ENCODE measurements at regions not wholly inside any gene's neighbourhood (a gene's known extent, or its start where the extent isn't known, plus 50 kb on each side); places are given as distances from the start of the nearest gene placed in this dataset.

GRCh38 chr6:21708320-21708580 lies 114.7 kb downstream of the SOX4 start:
- TF ChIP-seq CTCF (IDR thresholded peaks at IDR 0.05; ENCODE audit: insufficient read depth, low read length): no peak
- TF ChIP-seq SPI1 (IDR thresholded peaks at IDR 0.05; ENCODE audit: borderline replicate concordance, low read depth): no peak
- no peak for TF ChIP-seq GABPA (IDR thresholded peaks at IDR 0.05; ENCODE audit: low read depth)
- TF ChIP-seq REST (IDR thresholded peaks at IDR 0.05; ENCODE audit: insufficient replicate concordance, low read depth): no peak
- no peak for TF ChIP-seq POLR2AphosphoS5 (IDR thresholded peaks at IDR 0.05; ENCODE audit: low read depth)
- Histone ChIP-seq H3K27ac (replicated peaks) (no peak overlapping the region), H3K27me3 (ENCODE audit: insufficient read depth, poor library complexity, severe bottlenecking) (no peaks in the 10 kb centered on the region), H3K4me3 (replicated peaks; ENCODE audit: insufficient read depth, low read length) (no peak overlapping the region)
- DNase-seq (ENCODE audit: low read depth in 1 of 2, low spot score in 1 of 2): no peak

GRCh38 chr6:21710216-21710615 lies 116.7 kb downstream of the SOX4 start:
- no peak overlapping the region for H3K4me3 ChIP-seq (replicated peaks; ENCODE audit: insufficient read depth, low read length)
- TF ChIP-seq GABPA (IDR thresholded peaks at IDR 0.05; ENCODE audit: low read depth) (no peak), SPI1 (IDR thresholded peaks at IDR 0.05; ENCODE audit: borderline replicate concordance, low read depth) (no peak)
- H3K27me3 ChIP-seq (ENCODE audit: insufficient read depth, poor library complexity, severe bottlenecking): no peaks in the 10 kb centered on the region
- DNase-seq (ENCODE audit: low read depth in 1 of 2, low spot score in 1 of 2): no peak
- no peak overlapping the region for H3K27ac ChIP-seq (replicated peaks)

GRCh38 chr6:21710908-21711627 lies 117.5 kb downstream of the SOX4 start:
- DNase-seq (ENCODE audit: low read depth in 1 of 2, low spot score in 1 of 2): no peak
- no peak for TF ChIP-seq SPI1 (IDR thresholded peaks at IDR 0.05; ENCODE audit: borderline replicate concordance, low read depth)
- TF ChIP-seq CTCF (IDR thresholded peaks at IDR 0.05; ENCODE audit: insufficient read depth, low read length): no peak
- TF ChIP-seq GABPA (IDR thresholded peaks at IDR 0.05; ENCODE audit: low read depth): no peak
- TF ChIP-seq REST (IDR thresholded peaks at IDR 0.05; ENCODE audit: insufficient replicate concordance, low read depth): no peak
- TF ChIP-seq POLR2AphosphoS5 (IDR thresholded peaks at IDR 0.05; ENCODE audit: low read depth): no peak
- H3K4me3 ChIP-seq (replicated peaks; ENCODE audit: insufficient read depth, low read length): no peak overlapping the region
- H3K27ac ChIP-seq (replicated peaks): no peak overlapping the region
- no peaks in the 10 kb centered on the region for H3K27me3 ChIP-seq (ENCODE audit: insufficient read depth, poor library complexity, severe bottlenecking)

GRCh38 chr6:21712213-21712612 lies 118.7 kb downstream of the SOX4 start:
- DNase-seq (ENCODE audit: low read depth in 1 of 2, low spot score in 1 of 2): no peak

More at GRCh38 chr6:21712213-21712612, 118.7 kb downstream of the SOX4 start:
- H3K27me3 ChIP-seq (ENCODE audit: insufficient read depth, poor library complexity, severe bottlenecking): no peaks in the 10 kb centered on the region
- no peak overlapping the region for H3K4me3 ChIP-seq (replicated peaks; ENCODE audit: insufficient read depth, low read length)
- no peak overlapping the region for H3K27ac ChIP-seq (replicated peaks)
- no peak for TF ChIP-seq SPI1 (IDR thresholded peaks at IDR 0.05; ENCODE audit: borderline replicate concordance, low read depth)
- no peak for TF ChIP-seq REST (IDR thresholded peaks at IDR 0.05; ENCODE audit: insufficient replicate concordance, low read depth)
- TF ChIP-seq POLR2AphosphoS5 (IDR thresholded peaks at IDR 0.05; ENCODE audit: low read depth): no peak
- no peak for TF ChIP-seq CTCF (IDR thresholded peaks at IDR 0.05; ENCODE audit: insufficient read depth, low read length)
- TF ChIP-seq GABPA (IDR thresholded peaks at IDR 0.05; ENCODE audit: low read depth): no peak
